HEK293 (cell line): ENCODE measurements at regions not wholly inside any gene's neighbourhood (a gene's known extent, or its start where the extent isn't known, plus 50 kb on each side); places are given as distances from the start of the nearest gene placed in this dataset.

ENCODE experiments used
- CTCF ChIA-PET: fragments of 350-600 bp; formaldehyde crosslinking; extraction: SDS; loops from one replicate; lab custom pipeline; 2021; ENCODE audit warnings: antibody characterized with exemption; lab: Yijun Ruan, JAX
- POLR2A ChIA-PET: fragments of 300-600 bp; formaldehyde crosslinking; extraction: SDS; loops from one replicate; lab custom pipeline; 2020; ENCODE audit warnings: antibody characterized with exemption, inconsistent platforms; lab: Yijun Ruan, JAX
- H3K27ac ChIP-seq: fragments of 200-500 bp; sonication (Bioruptor generic); 2 replicates; pipeline ENCODE4 v1.5.1; 2014; ENCODE audit warnings: low read depth, low read length, control low read depth, inconsistent platforms; ENCODE audit errors: extremely low read depth
- H3K36me3 ChIP-seq, 2 experiments: fragments of 200-500 bp in 1 of 2; sonication (Bioruptor generic) in 1 of 2; 1 replicate in 1 of 2; 2 replicates in 1 of 2; pipeline ENCODE4 v1.5.1; 2014 to 2017; ENCODE audit warnings: inconsistent platforms in 2 of 2, low read length in 2 of 2; ENCODE audit not compliant: control insufficient read depth in 2 of 2, insufficient read depth in 1 of 2
- H3K4me1 ChIP-seq: fragments of 200-500 bp; sonication (Bioruptor generic); 2 replicates; pipeline ENCODE4 v1.5.1; 2014; ENCODE audit warnings: mild to moderate bottlenecking, low read length, inconsistent platforms; ENCODE audit not compliant: control insufficient read depth, insufficient read depth
- H3K4me3 ChIP-seq: 2 replicates; pipeline ENCODE4 v1.5.1; 2011; ENCODE audit warnings: low read depth, mild to moderate bottlenecking, control low read depth, low read length, moderate library complexity
- H3K9me3 ChIP-seq: fragments of 200-500 bp; sonication (Bioruptor generic); 2 replicates; pipeline ENCODE4 v1.5.1; 2014; ENCODE audit warnings: low read depth, low read length, inconsistent platforms; ENCODE audit not compliant: control insufficient read depth, insufficient read depth
- BCL11B ChIP-seq: fragments of 450-650 bp; formaldehyde crosslinking; IDR thresholded peaks from 2 replicates; pipeline ENCODE4 v1.5.1; 2016; ENCODE audit warnings: low read depth, missing biosample characterization, missing genetic modification characterization
- KLF16 ChIP-seq: fragments of 450-650 bp; formaldehyde crosslinking; IDR thresholded peaks from 2 replicates; pipeline ENCODE4 v1.5.1; 2017; ENCODE audit warnings: missing biosample characterization, missing genetic modification characterization
- MEIS1 ChIP-seq: sonication (generic); formaldehyde crosslinking; IDR thresholded peaks from 2 replicates; pipeline ENCODE4 v1.8.1; 2022; ENCODE audit warnings: missing genetic modification reagents, mild to moderate bottlenecking, borderline replicate concordance
- OSR2 ChIP-seq: fragments of 450-650 bp; formaldehyde crosslinking; IDR thresholded peaks from 2 replicates; pipeline ENCODE4 v1.5.1; 2016; ENCODE audit warnings: missing biosample characterization, missing genetic modification characterization
- PRDM1 ChIP-seq: fragments of 450-650 bp; formaldehyde crosslinking; IDR thresholded peaks from 2 replicates; pipeline ENCODE4; 2016; ENCODE audit warnings: missing biosample characterization, missing genetic modification characterization
- SP7 ChIP-seq: fragments of 450-650 bp; formaldehyde crosslinking; IDR thresholded peaks from 2 replicates; pipeline ENCODE4 v1.5.1; 2016; ENCODE audit warnings: missing biosample characterization, missing genetic modification characterization
- ZBTB7A ChIP-seq: fragments of 450-650 bp; formaldehyde crosslinking; IDR thresholded peaks from 2 replicates; pipeline ENCODE4 v1.5.1; 2016; ENCODE audit warnings: low read depth, missing biosample characterization, missing genetic modification characterization
- ZIC2 ChIP-seq: fragments of 450-650 bp; formaldehyde crosslinking; IDR thresholded peaks from 2 replicates; pipeline ENCODE4 v1.5.1; 2016; ENCODE audit warnings: missing biosample characterization, missing genetic modification characterization
- ZNF114 ChIP-seq: fragments of 450-650 bp; formaldehyde crosslinking; IDR thresholded peaks from 2 replicates; pipeline ENCODE4 v1.5.0; 2017; ENCODE audit warnings: missing biosample characterization, missing genetic modification characterization
- ZNF24 ChIP-seq: fragments of 450-650 bp; formaldehyde crosslinking; IDR thresholded peaks from 2 replicates; pipeline ENCODE4 v1.5.1; 2016; ENCODE audit warnings: missing biosample characterization, missing genetic modification characterization
- ZNF571 ChIP-seq: fragments of 450-650 bp; formaldehyde crosslinking; IDR thresholded peaks from 2 replicates; pipeline ENCODE4 v1.5.0; 2017; ENCODE audit warnings: missing biosample characterization, missing genetic modification characterization
- ZNF747 ChIP-seq: fragments of 450-650 bp; formaldehyde crosslinking; IDR thresholded peaks from 2 replicates; pipeline ENCODE4 v1.5.1; 2016; ENCODE audit warnings: missing biosample characterization, missing genetic modification characterization
- ZNF777 ChIP-seq: fragments of 450-650 bp; formaldehyde crosslinking; IDR thresholded peaks from 2 replicates; pipeline ENCODE4 v1.5.1; 2017; ENCODE audit warnings: missing biosample characterization, missing genetic modification characterization, borderline replicate concordance
- TF ChIP-seq, protein P1 (sequence below): fragments of 450-650 bp; formaldehyde crosslinking; IDR thresholded peaks from 2 replicates; pipeline ENCODE4 v1.5.1; 2016; ENCODE audit warnings: missing biosample characterization, missing genetic modification characterization
- TF ChIP-seq, protein P2 (sequence below): fragments of 450-650 bp; formaldehyde crosslinking; conservative IDR thresholded peaks from 2 replicates; pipeline ENCODE4 v1.5.1; 2016; ENCODE audit warnings: low read depth, missing biosample characterization, missing genetic modification characterization
- TF ChIP-seq, protein P3 (sequence below): fragments of 450-650 bp; formaldehyde crosslinking; IDR thresholded peaks from 2 replicates; pipeline ENCODE4 v1.5.1; 2016; ENCODE audit warnings: missing biosample characterization, missing genetic modification characterization, borderline replicate concordance
- TF ChIP-seq, protein P4 (sequence below): fragments of 450-650 bp; formaldehyde crosslinking; IDR thresholded peaks from 2 replicates; pipeline ENCODE4 v1.5.1; 2016; ENCODE audit warnings: missing biosample characterization, missing genetic modification characterization
- TF ChIP-seq, protein P5 (sequence below): fragments of 450-650 bp; formaldehyde crosslinking; IDR thresholded peaks from 2 replicates; pipeline ENCODE4 v1.5.1; 2016; ENCODE audit warnings: missing biosample characterization, missing genetic modification characterization

DNA sequence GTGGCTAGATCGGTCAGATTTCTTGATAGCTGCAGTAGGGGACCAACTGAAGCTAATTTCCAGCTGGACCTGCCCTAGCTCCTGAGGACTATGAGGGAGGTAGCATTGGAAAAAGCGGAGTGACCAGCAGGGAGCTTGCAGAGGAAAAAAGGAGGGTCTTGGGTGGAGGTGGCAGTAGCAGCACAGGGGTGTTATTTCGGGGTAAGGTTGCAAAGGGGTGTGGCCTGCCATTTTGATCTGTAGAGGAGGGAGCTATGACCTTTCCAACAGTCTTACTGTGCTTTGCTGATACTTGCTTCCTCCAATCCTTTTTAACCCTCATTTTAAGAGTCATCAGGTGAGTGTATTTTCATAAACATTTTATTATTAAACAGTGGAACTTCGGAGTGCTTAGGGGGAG lies 83.8 kb upstream of the NRXN3 start:
- ChIA-PET POLR2A (no interaction called here), CTCF (no interaction called here)
- H3K4me1 ChIP-seq = no peaks in the 10 kb centered on the region
- no peaks in the 10 kb centered on the region for H3K9me3 ChIP-seq
- TF ChIP-seq ZNF777 (tag by site-specific recombination) = no peak
- no peak for TF ChIP-seq MEIS1 (CRISPR knock-in tag)
- TF ChIP-seq ZNF571 = no peak
- TF ChIP-seq, protein P1, sequence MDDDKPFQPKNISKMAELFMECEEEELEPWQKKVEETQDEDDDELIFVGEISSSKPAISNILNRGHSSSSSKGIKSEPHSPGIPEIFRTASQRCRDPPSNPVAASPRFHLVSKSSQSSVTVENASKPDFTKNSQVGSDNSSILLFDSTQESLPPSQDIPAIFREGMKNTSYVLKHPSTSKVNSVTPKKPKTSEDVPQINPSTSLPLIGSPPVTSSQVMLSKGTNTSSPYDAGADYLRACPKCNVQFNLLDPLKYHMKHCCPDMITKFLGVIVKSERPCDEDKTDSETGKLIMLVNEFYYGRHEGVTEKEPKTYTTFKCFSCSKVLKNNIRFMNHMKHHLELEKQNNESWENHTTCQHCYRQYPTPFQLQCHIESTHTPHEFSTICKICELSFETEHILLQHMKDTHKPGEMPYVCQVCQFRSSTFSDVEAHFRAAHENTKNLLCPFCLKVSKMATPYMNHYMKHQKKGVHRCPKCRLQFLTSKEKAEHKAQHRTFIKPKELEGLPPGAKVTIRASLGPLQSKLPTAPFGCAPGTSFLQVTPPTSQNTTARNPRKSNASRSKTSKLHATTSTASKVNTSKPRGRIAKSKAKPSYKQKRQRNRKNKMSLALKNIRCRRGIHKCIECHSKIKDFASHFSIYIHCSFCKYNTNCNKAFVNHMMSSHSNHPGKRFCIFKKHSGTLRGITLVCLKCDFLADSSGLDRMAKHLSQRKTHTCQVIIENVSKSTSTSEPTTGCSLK (tag by site-specific recombination) = no peak
- TF ChIP-seq ZBTB7A (tag by site-specific recombination) = no peak
- TF ChIP-seq ZNF114 (tag by site-specific recombination) = no peak
- no peak for TF ChIP-seq SP7
- TF ChIP-seq KLF16 (tag by site-specific recombination) = no peak
- TF ChIP-seq ZNF24 = no peak
- TF ChIP-seq, protein P2, sequence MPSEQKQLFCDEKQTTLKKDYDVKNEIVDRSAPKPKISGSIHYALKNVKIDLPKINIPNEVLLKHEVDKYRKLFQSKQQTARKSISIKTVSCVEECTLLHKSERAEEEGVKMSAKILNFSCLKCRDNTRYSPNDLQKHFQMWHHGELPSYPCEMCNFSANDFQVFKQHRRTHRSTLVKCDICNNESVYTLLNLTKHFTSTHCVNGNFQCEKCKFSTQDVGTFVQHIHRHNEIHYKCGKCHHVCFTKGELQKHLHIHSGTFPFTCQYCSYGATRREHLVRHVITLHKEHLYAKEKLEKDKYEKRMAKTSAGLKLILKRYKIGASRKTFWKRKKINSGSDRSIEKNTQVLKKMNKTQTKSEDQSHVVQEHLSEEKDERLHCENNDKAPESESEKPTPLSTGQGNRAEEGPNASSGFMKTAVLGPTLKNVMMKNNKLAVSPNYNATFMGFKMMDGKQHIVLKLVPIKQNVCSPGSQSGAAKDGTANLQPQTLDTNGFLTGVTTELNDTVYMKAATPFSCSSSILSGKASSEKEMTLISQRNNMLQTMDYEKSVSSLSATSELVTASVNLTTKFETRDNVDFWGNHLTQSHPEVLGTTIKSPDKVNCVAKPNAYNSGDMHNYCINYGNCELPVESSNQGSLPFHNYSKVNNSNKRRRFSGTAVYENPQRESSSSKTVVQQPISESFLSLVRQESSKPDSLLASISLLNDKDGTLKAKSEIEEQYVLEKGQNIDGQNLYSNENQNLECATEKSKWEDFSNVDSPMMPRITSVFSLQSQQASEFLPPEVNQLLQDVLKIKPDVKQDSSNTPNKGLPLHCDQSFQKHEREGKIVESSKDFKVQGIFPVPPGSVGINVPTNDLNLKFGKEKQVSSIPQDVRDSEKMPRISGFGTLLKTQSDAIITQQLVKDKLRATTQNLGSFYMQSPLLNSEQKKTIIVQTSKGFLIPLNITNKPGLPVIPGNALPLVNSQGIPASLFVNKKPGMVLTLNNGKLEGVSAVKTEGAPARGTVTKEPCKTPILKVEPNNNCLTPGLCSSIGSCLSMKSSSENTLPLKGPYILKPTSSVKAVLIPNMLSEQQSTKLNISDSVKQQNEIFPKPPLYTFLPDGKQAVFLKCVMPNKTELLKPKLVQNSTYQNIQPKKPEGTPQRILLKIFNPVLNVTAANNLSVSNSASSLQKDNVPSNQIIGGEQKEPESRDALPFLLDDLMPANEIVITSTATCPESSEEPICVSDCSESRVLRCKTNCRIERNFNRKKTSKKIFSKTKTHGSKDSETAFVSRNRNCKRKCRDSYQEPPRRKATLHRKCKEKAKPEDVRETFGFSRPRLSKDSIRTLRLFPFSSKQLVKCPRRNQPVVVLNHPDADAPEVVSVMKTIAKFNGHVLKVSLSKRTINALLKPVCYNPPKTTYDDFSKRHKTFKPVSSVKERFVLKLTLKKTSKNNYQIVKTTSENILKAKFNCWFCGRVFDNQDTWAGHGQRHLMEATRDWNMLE (tag by site-specific recombination) = no peak
- no peak for TF ChIP-seq ZIC2 (tag by site-specific recombination)
- no peaks in the 10 kb centered on the region for H3K36me3 ChIP-seq
- no peak overlapping the region for H3K4me3 ChIP-seq
- H3K27ac ChIP-seq = no peak overlapping the region

DNA sequence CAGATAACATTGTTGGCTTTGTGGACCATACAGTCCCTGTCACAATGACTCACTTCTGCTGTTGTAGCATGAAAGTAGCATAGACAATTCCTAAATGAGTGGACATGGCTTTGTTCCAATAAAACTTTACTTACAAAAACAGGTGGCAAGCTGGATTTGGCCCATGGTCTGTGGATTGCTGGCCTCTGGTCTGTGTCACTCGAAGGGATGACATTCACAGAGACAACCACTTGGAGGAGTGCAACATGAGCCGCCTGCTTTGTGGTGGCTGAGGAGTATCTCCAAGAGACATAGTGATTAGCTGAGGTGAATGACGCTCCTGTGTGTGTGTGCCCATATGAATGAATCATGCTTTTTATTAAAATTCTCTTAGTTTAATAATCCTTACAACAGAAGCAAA lies 81.3 kb upstream of the NRXN3 start:
- CTCF ChIA-PET = interaction anchor here (1.1 kb wide), 1 partner anchor 67 kb away, joined by 6 read pairs; no protein-coding TSS in a partner anchor
- no peaks in the 10 kb centered on the region for H3K4me1 ChIP-seq
- POLR2A ChIA-PET = no interaction called here
- no peak overlapping the region for H3K4me3 ChIP-seq
- TF ChIP-seq, protein P3, sequence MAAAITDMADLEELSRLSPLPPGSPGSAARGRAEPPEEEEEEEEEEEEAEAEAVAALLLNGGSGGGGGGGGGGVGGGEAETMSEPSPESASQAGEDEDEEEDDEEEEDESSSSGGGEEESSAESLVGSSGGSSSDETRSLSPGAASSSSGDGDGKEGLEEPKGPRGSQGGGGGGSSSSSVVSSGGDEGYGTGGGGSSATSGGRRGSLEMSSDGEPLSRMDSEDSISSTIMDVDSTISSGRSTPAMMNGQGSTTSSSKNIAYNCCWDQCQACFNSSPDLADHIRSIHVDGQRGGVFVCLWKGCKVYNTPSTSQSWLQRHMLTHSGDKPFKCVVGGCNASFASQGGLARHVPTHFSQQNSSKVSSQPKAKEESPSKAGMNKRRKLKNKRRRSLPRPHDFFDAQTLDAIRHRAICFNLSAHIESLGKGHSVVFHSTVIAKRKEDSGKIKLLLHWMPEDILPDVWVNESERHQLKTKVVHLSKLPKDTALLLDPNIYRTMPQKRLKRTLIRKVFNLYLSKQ (tag by site-specific recombination) = no peak
- no peak for TF ChIP-seq OSR2
- no peak for TF ChIP-seq BCL11B (tag by site-specific recombination)
- TF ChIP-seq, protein P4, sequence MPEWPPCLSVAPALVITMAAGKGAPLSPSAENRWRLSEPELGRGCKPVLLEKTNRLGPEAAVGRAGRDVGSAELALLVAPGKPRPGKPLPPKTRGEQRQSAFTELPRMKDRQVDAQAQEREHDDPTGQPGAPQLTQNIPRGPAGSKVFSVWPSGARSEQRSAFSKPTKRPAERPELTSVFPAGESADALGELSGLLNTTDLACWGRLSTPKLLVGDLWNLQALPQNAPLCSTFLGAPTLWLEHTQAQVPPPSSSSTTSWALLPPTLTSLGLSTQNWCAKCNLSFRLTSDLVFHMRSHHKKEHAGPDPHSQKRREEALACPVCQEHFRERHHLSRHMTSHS (tag by site-specific recombination) = no peak
- no peak for TF ChIP-seq PRDM1 (tag by site-specific recombination)
- TF ChIP-seq, protein P5, sequence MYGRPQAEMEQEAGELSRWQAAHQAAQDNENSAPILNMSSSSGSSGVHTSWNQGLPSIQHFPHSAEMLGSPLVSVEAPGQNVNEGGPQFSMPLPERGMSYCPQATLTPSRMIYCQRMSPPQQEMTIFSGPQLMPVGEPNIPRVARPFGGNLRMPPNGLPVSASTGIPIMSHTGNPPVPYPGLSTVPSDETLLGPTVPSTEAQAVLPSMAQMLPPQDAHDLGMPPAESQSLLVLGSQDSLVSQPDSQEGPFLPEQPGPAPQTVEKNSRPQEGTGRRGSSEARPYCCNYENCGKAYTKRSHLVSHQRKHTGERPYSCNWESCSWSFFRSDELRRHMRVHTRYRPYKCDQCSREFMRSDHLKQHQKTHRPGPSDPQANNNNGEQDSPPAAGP (tag by site-specific recombination) = no peak
- TF ChIP-seq ZNF747 (tag by site-specific recombination) = no peak
- H3K36me3 ChIP-seq = no peaks in the 10 kb centered on the region
- no peaks in the 10 kb centered on the region for H3K9me3 ChIP-seq
- H3K27ac ChIP-seq = no peak overlapping the region
